ENCODE measurements at regions not wholly inside any gene's neighbourhood (a gene's known extent, or its start where the extent isn't known, plus 50 kb on each side); places are given as distances from the start of the nearest gene placed in this dataset.

- TF ChIP-seq CTCF (conservative IDR thresholded peaks at IDR 0.05) (no peak), ZFX (IDR thresholded peaks at IDR 0.05) (no peak)
Measured at GRCh38 chr3:173289072-173289471, 108.5 kb upstream of the NLGN1 start.
